CD4-positive, alpha-beta T cell treated with Interleukin-17A for 1 hour (primary cell): ENCODE measurements at regions not wholly inside any gene's neighbourhood (a gene's known extent, or its start where the extent isn't known, plus 50 kb on each side); places are given as distances from the start of the nearest gene placed in this dataset.
"Not testable (repeated sequence)": the region's sequence is repeated elsewhere in the genome, so short reads cannot be mapped to it uniquely, and the experiment has no call there.

Source experiments
- DNase-seq: peaks from one replicate; pipeline ENCODE4 v3.0.0-alpha.2; 2020

GRCh38 chr22:48827904-48828555, 999.6 kb downstream of the BRD1 start:
- no peak for DNase-seq

- DNase-seq, result no peak
Measured at GRCh38 chr22:48827268-48827846, 1000.3 kb downstream of the BRD1 start.

- no peak for DNase-seq
Measured at GRCh38 chr22:48826546-48826945, 1001.1 kb downstream of the BRD1 start.

- DNase-seq, result no peak
Measured at GRCh38 chr22:48825802-48826520, 1001.7 kb downstream of the BRD1 start.

- no peak for DNase-seq
Measured at GRCh38 chr22:48824712-48825651, 1002.7 kb downstream of the BRD1 start.

- DNase-seq, result no peak
Measured at GRCh38 chr22:48823941-48824340, 1003.7 kb downstream of the BRD1 start.

GRCh38 chr22:48822278-48823233, 1005.1 kb downstream of the BRD1 start:
- DNase-seq, result no peak

GRCh38 chr22:48821727-48822126, 1005.9 kb downstream of the BRD1 start:
- no peak for DNase-seq

GRCh38 chr22:48821346-48821690, 1006.4 kb downstream of the BRD1 start:
- no peak for DNase-seq

- no peak for DNase-seq
Measured at GRCh38 chr22:48820481-48821345, 1007.0 kb downstream of the BRD1 start.

GRCh38 chr22:48819961-48820360, 1007.7 kb downstream of the BRD1 start:
- DNase-seq, result no peak

GRCh38 chr22:48819232-48819631, 1008.4 kb downstream of the BRD1 start:
- no peak for DNase-seq

- DNase-seq, result not testable (repeated sequence)
Measured at GRCh38 chr22:48817491-48817890, 1010.2 kb downstream of the BRD1 start.

GRCh38 chr22:48811885-48812284, 1015.8 kb downstream of the BRD1 start:
- DNase-seq, result no peak

GRCh38 chr22:48808038-48808960, 1019.4 kb downstream of the BRD1 start:
- DNase-seq, result no peak

- no peak for DNase-seq
Measured at GRCh38 chr22:48807155-48807554, 1020.5 kb downstream of the BRD1 start.

- DNase-seq, result no peak
Measured at GRCh38 chr22:48806227-48806781, 1021.4 kb downstream of the BRD1 start.

- DNase-seq, result no peak
Measured at GRCh38 chr22:48805516-48805915, 1022.2 kb downstream of the BRD1 start.

GRCh38 chr22:48804811-48805301, 1022.8 kb downstream of the BRD1 start:
- no peak for DNase-seq
